Urinary bladder (tissue), 3 donors: ENCODE measurements at regions not wholly inside any gene's neighbourhood (a gene's known extent, or its start where the extent isn't known, plus 50 kb on each side); places are given as distances from the start of the nearest gene placed in this dataset.

Experiments
- DNase-seq: peaks from one replicate; pipeline ENCODE4 v3.0.0-alpha.2; 2015; ENCODE audit errors: extremely low spot score
- H3K27ac ChIP-seq: one replicate; pipeline ENCODE4 v1.5.1; 2013; ENCODE audit warnings: low read depth, mild to moderate bottlenecking, moderate library complexity
- H3K36me3 ChIP-seq: one replicate; pipeline ENCODE4 v1.6.1; 2013; ENCODE audit warnings: mild to moderate bottlenecking, moderate library complexity; ENCODE audit not compliant: insufficient read depth
- H3K4me1 ChIP-seq: one replicate; pipeline ENCODE4 v1.6.1; 2013; ENCODE audit warnings: mild to moderate bottlenecking, moderate library complexity; ENCODE audit not compliant: insufficient read depth
- H3K4me3 ChIP-seq: one replicate; pipeline ENCODE4 v1.5.1; 2013; ENCODE audit warnings: low read depth, low read length
- WGBS: extraction: QIAGEN DNeasy Blood & Tissue Kit; methylation state at CpG from one replicate; pipeline ENCODE4 v1.1.7; 2013; 5-methylcytosine and 5-hydroxymethylcytosine counted together
- donor health status: healthy with polysubstance abuse.
- donor health status: healthy.

DNA sequence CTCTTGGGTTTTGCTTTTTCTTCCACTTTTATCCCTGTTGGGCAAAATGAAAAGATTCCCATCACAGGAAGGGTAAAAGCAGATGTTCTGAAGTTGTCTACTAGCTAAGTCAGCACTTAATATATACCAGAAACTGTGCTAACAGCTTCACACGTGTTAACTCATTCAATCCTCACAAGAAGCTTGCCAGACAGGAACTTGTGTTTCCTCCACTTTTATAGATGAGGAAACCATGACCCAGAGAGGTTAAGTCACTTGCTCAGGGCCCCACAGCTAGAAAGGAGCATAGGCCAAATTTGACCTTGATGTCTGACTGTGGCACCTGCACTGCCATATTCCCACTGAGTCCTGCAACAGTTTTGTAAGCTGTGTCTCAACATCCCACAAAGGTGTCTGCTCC is 76.8 kb upstream of the EPC2 start:
- WGBS, result 51% methylated on average over 1 of the region's 1 CpG
- no peaks in the 10 kb centered on the region for H3K36me3 ChIP-seq
- DNase-seq, result no peak
- H3K4me3 ChIP-seq, result no peak overlapping the region
- H3K27ac ChIP-seq, result no peak overlapping the region
- no peaks in the 10 kb centered on the region for H3K4me1 ChIP-seq

DNA sequence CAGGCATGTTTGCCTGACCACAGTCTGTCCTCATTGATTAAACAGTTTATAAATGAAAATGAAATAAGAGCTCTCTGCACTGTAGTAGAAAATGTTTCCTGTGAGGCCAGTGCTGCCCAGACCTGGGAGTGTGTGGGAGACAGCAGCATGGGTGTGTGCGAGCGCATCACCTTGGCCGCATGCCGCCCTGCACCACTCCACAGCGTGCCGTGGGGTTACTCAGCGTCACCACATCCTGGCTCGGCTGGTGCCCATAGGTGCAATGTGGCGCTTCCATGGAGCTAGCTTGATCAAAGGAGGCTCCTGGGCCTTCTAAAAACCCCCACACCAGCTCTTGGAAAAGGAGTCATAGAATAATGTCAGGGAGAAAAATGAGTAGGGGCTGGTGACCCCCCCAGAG is 76.0 kb upstream of the EPC2 start:
- Histone ChIP-seq H3K4me1 (no peaks in the 10 kb centered on the region), H3K4me3 (no peak overlapping the region), H3K27ac (no peak overlapping the region), H3K36me3 (no peaks in the 10 kb centered on the region)
- WGBS, result 94% methylated on average over 9 of the region's 9 CpGs
- no peak for DNase-seq

DNA sequence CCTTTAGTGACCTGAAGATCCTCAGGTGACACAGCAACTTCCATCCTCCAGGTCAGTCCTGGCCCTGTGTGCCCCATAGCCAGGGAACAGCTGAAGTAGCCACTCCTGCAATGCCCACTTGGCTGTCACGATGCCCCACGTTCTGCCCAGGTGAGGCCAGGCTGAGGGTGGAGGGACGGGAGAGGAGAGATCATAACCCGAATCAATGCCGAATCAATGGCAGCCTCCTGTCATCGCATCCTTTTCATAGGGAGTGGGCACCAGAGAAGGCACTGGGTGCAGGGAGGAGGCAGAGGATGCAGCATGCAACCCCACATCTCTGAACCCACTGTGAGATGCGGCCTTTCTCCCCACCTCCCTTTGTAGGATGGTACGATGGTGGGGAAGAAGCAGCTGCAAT is 75.3 kb upstream of the EPC2 start:
- 96% methylated on average over 8 of the region's 8 CpGs for WGBS
- Histone ChIP-seq H3K27ac (no peak overlapping the region), H3K4me1 (no peaks in the 10 kb centered on the region), H3K36me3 (no peaks in the 10 kb centered on the region), H3K4me3 (no peak overlapping the region)
- DNase-seq, result no peak

DNA sequence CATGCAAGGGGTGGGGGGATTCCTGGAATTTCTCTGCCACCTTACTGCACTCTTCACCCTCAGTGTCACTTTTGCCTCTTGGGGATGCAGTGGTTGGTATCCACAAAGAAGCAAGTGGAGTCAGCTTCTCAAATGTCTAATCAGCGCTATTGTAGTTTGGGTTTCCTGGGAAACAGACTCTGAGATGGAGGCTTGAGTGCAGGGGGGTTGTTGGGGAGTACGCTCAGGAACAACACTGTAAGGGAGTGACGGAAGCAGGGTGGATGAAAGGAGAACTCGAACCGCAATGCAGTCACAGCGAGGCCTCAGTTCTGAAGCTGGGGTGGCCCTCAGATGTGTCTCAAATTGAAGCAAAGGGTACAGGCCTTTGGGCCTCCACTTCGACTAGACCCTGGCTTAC is 73.6 kb upstream of the EPC2 start:
- Histone ChIP-seq H3K4me3 (no peak overlapping the region), H3K4me1 (no peaks in the 10 kb centered on the region), H3K27ac (no peak overlapping the region), H3K36me3 (no peaks in the 10 kb centered on the region)
- no peak for DNase-seq
- 90% methylated on average over 7 of the region's 7 CpGs for WGBS

DNA sequence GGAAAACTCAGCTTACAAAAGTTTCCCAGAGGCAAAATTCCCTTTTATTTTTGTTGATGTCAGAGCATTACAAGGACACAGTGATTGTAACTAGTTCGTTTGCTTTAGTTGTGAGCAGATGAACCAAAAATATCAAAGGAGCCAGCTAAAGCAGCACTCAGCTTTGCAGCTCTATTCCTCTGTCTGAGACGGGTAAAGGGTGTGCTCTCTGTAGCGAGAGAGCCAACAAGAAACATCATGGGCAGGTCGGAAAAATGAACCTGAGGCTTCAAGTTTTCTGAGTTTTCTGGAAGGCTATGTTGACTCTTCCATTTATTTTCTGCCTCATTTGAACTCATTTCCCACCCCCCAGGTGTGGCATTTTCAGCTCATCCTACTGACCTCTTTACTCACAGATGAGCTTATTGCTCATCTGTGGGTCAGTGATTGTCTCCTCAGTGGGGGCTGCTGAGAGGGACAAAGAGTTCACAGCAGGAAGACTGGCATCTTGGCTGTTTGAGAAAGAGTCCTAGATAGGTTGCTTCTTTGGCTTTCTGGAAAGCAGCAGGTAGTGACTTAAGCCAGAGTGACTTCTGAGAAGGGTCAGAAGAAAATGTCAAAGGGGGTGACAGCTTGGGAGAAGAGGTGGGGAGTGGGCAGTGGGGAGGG is 66.6 kb upstream of the EPC2 start:
- Histone ChIP-seq H3K36me3 (no peaks in the 10 kb centered on the region), H3K4me1 (no peaks in the 10 kb centered on the region), H3K27ac (no peak overlapping the region), H3K4me3 (no peak overlapping the region)
- DNase-seq, result no peak
- WGBS, result 49% methylated on average over 4 of the region's 4 CpGs

DNA sequence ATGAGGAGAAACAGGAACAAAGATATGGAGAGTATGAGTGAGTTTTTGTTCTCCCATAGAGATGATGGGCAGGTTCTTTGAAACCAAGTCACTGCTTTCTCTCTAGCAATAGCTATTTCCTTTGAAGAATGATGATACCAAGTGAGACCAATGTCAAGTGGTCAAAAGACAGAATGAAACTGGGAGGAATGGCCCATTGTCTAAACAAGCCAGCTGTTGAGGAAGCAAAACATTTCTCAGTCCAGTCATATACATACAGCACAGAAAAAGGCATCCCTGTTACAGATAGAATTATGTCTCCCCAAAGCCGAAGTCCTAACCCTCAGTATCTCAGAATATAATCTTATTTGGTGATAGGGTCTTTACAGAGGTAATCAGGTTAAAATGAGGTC is 66.1 kb upstream of the EPC2 start:
- no peak for DNase-seq
- H3K36me3 ChIP-seq, result no peaks in the 10 kb centered on the region
- 76% methylated on average over 1 of the region's 1 CpG for WGBS
- H3K4me1 ChIP-seq, result no peaks in the 10 kb centered on the region
- H3K27ac ChIP-seq, result no peak overlapping the region
- no peak overlapping the region for H3K4me3 ChIP-seq

DNA sequence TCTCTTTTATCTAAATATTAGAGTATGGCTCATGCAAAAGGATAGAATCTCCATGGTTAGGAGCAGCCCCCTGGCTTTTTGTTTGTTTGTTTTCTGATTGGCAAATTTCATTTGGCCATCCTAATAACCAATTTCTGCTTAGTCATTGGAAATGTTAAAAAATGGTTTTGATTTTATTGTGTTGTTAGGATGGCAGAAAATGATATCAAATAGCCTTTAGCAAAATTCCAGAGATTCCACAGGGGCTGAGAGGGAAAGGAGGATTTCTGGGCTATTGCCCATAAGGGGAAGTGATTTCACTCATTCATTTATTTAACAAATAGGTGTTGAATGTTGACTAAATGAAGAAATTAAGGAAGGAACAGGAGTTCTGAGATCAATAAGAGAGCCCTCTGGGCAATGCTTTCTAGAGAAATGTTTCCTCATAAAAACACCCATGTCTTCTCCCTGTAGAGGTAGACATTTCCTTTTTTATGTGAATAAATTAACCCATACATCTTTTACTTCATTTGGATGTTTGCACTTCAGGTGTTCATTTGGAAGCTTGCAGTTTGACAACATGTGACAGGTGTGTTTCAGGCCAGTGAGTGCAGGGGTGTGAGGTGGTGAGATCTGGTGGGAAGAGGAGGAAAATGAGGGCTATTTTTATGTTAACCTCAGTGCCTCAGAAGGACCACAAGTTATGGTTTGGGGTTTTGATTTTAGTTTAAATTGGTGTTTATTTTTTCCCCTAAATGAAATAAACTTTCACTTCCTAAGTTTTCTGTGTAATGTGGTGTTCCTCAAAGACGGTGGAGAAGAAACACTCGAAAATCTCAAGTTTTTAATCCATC is 61.7 kb upstream of the EPC2 start:
- Histone ChIP-seq H3K36me3 (no peaks in the 10 kb centered on the region), H3K4me3 (no peak overlapping the region), H3K4me1 (no peaks in the 10 kb centered on the region), H3K27ac (no peak overlapping the region)
- 70% methylated on average over 2 of the region's 2 CpGs for WGBS
- DNase-seq, result no peak

DNA sequence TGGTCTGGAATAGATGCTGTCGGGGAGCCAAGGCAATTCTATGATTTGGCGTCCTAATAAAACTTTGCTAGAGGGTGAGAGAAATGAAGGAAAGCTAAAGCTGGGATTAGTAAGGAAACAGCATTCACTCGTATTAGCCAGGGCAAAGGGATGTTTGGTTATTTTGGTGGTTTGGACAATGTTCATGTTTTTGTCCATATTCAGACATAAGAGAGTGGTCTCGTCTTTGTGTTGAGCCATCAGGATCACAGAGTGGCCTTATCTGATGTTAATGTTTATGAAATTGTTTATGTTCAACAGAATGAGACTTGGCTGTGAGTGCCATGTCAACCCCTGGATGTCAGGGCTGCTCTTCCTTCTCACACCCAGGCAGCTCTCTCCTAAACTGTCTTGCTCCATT is 58.9 kb upstream of the EPC2 start:
- no peak overlapping the region for H3K4me3 ChIP-seq
- no peaks in the 10 kb centered on the region for H3K36me3 ChIP-seq
- no peak overlapping the region for H3K27ac ChIP-seq
- WGBS, result 66% methylated on average over 4 of the region's 4 CpGs
- DNase-seq, result no peak
- no peaks in the 10 kb centered on the region for H3K4me1 ChIP-seq

DNA sequence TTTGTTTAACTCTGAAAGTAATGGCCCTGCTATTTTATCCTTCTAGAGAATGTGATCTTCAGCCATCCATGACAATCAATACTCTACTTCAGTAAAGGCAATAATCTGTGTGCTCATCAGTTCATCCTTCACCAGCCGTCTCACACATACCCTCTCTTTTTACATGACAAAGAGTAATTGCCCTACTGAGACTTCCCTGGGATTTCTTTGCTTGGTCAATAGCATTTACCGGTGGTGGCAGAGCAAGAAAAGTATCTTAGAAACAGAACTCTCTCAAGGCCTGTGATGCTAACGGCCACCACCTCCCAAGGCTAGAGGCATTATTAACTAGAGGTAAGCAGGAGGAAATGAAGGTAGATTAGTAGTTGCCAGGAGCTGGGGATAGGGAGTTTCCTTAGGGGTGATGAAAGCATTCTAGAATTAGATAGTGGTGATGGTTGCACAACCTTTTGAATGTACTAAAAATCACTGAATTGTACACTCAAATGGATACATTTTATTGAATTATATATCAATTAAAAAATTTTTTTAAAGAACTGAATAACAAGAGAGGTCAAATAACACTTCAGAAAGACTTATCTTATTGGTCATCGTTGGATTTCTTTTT is 57.9 kb upstream of the EPC2 start:
- no peak overlapping the region for H3K4me3 ChIP-seq
- no peaks in the 10 kb centered on the region for H3K36me3 ChIP-seq
- 82% methylated on average over 4 of the region's 4 CpGs for WGBS
- DNase-seq, result no peak
- H3K4me1 ChIP-seq, result no peaks in the 10 kb centered on the region
- H3K27ac ChIP-seq, result no peak overlapping the region

DNA sequence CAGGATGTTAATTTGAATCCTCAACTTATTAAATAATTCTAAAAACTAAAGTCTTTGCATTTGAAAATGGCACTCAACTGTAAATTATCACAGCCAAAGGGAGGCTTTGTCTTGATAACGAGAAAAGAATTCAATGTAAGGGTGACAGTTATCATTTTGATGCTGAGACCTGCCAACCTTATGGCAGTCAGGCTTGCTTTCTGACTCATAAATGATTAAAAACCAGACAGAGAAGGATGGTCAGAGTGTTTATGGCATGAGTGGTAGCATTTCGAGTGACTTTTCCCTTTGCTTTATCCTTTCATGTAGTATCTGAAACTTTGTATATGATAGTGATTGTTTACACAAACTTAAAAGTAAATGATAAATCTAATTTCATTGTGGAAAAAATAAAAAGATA is 53.9 kb upstream of the EPC2 start:
- no peak overlapping the region for H3K4me3 ChIP-seq
- H3K27ac ChIP-seq, result no peak overlapping the region
- no peaks in the 10 kb centered on the region for H3K36me3 ChIP-seq
- DNase-seq, result no peak
- 88% methylated on average over 2 of the region's 2 CpGs for WGBS
- H3K4me1 ChIP-seq, result no peaks in the 10 kb centered on the region

DNA sequence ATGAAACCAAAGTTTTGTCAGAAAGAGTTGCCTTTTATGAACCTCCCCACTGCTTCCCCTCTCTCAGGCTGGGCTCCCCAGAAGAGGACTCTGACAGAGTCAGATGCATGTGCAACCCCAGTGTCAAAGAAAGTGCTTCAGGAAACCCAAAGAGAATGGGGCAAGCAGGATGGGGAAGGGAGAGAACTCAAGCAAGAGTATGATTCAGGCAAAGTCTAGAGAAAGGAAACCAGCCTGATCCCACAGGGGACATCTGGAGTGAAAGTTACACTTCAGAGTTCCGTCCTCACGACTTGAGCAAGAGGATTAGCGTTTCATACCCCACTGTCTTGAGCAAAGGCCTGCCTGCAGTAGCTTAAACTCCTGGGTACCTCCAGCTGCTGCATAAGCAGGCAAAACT is 51.8 kb upstream of the EPC2 start:
- 72% methylated on average over 3 of the region's 3 CpGs for WGBS
- Histone ChIP-seq H3K4me1 (no peaks in the 10 kb centered on the region), H3K27ac (no peak overlapping the region), H3K4me3 (no peak overlapping the region), H3K36me3 (no peaks in the 10 kb centered on the region)
- DNase-seq, result no peak

DNA sequence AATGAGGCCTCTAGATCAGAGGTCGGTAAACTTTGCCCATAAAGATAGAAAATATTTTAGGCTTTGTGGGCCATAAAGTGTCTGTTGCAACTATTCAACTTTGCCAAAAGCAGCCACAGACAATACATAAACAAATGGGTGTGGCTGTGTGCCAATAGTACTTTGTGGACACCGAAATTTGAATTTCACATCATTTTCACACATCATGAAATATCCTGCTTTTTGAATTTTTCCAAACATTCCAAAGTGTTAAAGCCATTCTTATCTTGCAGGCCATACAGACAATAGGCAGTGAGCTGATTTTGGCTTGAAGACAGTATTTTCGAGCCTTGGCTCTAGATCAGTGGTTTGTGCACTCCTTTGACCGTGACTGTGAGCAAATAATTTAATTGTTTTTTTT is 51.1 kb upstream of the EPC2 start:
- WGBS, result 30% methylated on average over 4 of the region's 4 CpGs
- H3K27ac ChIP-seq, result no peak overlapping the region
- no peaks in the 10 kb centered on the region for H3K36me3 ChIP-seq
- DNase-seq, result no peak
- H3K4me1 ChIP-seq, result no peaks in the 10 kb centered on the region
- no peak overlapping the region for H3K4me3 ChIP-seq

DNA sequence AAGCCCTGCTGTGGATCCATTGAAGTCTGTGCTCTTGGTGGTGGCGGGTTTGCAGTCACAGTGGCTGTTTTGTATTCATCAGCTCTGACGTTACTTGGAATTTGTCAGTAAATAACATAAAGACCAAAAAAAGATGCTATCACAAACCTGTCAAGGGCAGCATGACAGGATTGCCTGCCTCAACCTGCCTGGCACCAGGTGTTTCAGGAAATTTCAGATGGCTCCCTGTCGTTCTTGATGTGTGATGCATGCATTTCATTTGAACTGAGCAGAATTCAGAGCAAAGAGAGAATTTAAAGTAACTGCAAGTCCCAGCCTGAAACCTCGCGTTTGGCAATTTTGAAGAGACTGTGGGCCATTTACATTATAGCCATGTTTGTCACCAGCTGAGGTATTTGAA is 50.3 kb upstream of the EPC2 start:
- peak; percentile 70 for DNase-seq
- H3K27ac ChIP-seq, result no peak overlapping the region
- H3K4me3 ChIP-seq, result no peak overlapping the region
- H3K36me3 ChIP-seq, result no peaks in the 10 kb centered on the region
- H3K4me1 ChIP-seq, result no peaks in the 10 kb centered on the region
- 73% methylated on average over 5 of the region's 5 CpGs for WGBS
